Pons (tissue), 1 donor: ENCODE measurements at regions not wholly inside any gene's neighbourhood (a gene's known extent, or its start where the extent isn't known, plus 50 kb on each side); places are given as distances from the start of the nearest gene placed in this dataset.
"Not testable (repeated sequence)": the region's sequence is repeated elsewhere in the genome, so short reads cannot be mapped to it uniquely, and the experiment has no call there.

ENCODE experiments used
- DNase-seq: peaks from one replicate; pipeline ENCODE4 v3.0.0-alpha.2; 2016; ENCODE audit warnings: low spot score

DNA sequence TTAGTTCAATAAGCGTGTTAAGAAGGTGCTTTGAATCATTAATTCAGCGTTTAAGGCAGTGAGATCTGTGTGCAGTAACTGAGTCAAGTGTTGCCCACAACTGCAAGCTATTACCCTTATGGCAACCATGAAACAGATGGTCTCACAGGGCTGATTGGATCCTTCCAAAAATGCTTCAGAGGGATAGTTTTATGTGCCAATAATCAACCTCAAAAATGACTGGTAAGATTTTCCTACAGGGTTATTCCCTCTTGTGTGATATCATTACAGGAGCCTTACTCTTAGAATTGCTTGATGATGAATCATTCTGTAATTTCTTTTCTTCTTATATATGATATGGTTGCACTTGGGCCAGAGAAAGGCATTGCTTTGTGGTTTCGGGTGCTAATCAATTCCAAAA lies 1299.2 kb upstream of the ATXN8OS start:
- no peak for DNase-seq

DNA sequence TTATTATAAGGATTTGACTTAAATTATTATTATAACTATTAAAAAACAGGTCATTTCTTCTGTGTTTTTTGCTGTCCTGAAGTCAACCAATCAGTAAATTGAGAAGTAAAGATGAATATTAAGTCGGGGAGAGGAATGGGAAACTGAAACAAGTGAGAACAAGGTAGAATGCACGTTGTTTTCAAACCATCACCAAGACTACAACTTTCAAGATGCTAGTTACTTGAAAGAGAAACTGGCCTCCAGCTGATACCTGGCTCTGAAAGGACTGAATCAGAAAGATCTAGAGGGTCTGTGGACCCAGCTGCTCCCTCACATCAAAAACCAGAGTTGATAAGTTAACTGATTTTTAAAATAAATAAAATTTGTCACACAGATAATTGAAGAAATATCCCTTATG lies 1301.5 kb upstream of the ATXN8OS start:
- no peak for DNase-seq

- DNase-seq, result no peak
Measured at GRCh38 chr13:68784275-68784674, 1323.4 kb upstream of the ATXN8OS start.

GRCh38 chr13:68759617-68760016 lies 1348.0 kb upstream of the ATXN8OS start:
- no peak for DNase-seq

GRCh38 chr13:68749796-68750195 lies 1357.8 kb upstream of the ATXN8OS start:
- DNase-seq, result no peak

GRCh38 chr13:68748038-68748437 lies 1359.6 kb upstream of the ATXN8OS start:
- DNase-seq, result no peak

DNA sequence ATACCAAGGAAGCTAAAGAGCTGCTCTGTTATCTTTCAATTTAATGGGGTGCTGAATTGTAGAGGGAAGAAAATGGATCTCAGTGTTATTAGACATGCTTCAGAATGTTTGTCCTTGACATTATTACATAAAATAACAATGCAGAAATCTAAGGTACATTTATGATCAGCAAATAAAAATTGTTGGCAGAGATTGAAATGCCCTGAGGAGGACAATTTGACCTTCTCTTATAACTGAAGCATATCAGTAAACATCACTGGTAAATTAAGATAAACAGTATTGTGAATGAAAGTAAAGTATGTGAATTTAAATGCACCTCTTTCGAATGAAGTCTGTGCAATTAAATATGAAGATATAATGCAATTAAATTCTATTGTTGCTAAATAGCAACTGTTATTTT lies 1362.1 kb upstream of the ATXN8OS start:
- no peak for DNase-seq

DNA sequence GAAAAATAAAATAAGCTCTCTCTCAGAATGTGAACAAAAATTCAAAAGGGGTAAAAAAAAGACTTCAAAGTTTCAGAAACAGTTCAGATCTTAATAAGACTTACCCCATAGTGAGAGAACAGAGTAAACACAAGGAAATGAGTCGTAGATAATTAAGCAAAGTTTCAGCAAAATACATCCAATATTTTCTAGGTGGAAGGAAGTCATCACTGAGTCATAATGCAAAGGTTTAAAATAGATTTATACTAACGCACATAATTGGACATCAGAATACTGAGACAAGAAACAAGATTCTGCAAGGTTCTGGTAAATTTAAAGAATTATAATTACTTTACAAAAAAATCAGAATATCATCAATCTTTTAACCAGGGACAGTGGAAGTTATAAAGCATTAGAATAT lies 1370.7 kb upstream of the ATXN8OS start:
- no peak for DNase-seq

GRCh38 chr13:68727798-68728197 lies 1379.8 kb upstream of the ATXN8OS start:
- DNase-seq, result peak; percentile 16

DNA sequence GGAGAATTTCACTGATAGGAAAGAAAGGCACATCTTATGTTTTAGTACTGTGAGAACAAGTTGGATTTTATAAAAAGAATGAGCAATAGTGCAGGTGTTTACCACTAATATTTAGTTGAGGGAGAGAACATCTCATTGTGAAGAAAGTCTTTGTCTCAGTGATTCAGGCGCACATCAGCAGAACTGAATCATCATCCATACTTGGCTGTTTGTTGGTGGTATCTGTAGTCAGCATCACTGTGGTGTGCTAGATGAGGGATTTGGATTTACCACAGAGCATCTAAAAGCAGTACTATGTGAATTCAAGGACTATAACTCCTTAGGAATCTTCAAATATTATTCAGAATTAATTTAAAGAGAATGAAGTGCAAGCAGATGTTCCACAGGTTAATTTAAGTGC lies 1380.5 kb upstream of the ATXN8OS start:
- DNase-seq, result no peak

DNA sequence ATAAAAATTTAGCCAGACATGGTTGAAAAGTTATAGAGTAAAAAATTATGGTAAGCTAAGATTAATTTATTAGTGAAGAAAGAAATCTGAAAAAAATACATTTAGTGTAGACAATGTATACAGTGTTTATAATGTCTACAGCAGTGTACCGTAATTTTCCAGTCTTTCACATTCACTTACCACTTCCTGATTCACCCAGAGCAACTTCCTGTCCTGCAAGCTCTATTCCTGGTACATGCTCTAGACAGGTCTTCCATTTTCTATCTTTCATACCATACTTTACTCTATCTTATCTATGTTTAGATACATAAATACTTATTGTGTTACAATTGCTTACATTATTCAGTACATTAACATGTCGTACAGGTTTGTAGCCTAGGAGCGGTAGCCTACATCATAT lies 1387.8 kb upstream of the ATXN8OS start:
- DNase-seq, result no peak

DNA sequence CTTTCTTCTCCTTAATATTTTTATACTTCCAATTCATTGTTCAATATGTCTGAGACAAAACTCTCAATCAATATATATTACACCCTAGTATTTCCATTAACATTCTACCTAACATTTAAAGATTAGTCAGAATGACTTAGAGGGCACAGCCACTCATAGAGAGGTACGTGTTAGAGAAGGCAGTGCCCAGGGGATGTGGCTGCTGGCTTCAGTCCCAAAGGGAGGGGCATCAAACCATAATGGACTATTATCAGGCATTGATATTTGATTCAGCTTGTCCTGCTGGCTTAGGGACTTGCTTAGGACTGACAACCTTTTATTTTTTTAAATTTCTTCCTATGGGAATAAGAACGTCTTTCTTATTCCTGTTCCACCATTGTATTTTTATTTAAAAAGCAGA lies 1392.0 kb upstream of the ATXN8OS start:
- DNase-seq, result no peak

DNA sequence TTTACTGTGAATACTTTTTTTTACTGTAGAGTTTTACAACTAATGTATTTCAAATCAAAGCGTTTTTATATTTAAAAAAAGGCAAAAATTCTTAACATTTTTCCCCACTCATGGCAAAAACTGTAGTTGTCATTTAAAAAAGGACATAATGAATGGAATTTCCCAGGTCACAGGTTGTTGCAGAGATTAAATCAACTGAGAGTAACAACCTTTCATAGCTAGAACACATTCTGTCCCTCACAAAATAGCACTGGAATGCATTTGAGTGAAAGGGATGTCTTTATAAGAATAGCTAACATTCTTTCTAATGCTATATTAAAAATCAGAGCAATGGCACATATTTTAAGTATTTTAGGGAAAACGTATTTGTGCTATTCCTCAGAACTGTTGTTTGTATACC lies 1393.3 kb upstream of the ATXN8OS start:
- DNase-seq, result no peak

- no peak for DNase-seq
Measured at GRCh38 chr13:68713394-68713793, 1394.2 kb upstream of the ATXN8OS start.

DNA sequence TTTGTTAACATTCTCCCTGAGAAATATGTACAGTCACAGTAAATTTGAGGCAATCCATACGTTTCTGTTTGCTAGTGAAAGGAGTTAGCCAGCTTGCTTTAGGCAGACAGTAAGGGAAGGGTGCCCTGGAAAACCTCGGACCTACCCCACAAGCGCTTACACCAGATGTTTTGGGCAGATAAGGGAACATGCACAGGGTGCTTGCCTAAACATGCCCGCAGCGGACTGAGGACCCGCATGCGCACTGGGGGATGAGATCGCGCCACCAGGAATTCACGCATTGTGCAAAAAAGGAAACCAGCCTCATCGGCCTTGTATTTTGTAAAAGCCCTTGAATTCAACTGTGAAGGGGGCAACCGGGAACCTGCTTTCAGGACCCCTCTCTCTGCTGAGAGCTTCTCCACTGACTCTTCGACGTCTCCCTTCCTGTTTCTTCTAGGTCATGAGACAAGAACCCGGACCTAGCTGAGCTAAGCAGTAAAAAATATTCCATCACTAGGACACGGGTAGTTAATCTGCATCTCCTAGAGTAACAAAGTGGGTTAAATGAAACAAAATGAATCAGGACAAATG lies 1399.2 kb upstream of the ATXN8OS start:
- DNase-seq, result no peak

DNA sequence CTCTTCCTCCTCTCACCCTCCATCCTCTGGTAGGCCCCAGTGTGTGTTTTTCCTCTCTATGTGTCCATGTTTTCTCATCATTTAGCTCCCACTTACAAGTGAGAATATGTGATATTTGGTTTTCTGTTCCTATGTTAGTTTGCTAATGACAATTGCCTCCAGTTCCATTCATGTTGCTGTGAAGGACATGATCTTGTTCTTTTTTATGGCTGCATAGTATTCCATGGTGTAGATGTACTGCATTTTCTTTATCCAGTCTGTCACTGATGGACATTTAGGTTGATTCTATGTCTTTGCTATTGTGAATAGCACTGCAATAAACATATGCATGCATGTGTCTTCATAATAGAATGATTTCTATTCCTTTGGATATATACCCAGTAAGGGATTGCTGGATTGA lies 1401.6 kb upstream of the ATXN8OS start:
- DNase-seq, result not testable (repeated sequence)

DNA sequence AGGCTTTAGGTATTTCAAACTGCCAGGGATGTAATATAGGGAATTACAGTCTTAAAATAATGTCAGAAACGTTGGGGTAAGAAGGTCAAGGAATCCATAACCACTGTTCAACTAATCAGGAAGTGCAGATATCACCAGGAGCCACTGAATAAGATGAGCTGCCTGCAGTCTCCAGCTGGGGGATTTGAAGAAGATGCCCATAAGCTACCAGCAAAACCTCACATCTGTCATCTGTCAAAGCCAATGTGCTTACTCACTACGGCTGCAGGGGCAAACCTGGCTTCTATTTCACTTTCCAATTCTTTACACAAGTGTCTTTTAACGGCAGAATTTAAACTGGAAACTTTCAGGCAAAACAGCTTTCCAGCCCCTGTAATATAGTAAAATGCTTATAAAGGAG lies 1410.1 kb upstream of the ATXN8OS start:
- DNase-seq, result peak; percentile 14

DNA sequence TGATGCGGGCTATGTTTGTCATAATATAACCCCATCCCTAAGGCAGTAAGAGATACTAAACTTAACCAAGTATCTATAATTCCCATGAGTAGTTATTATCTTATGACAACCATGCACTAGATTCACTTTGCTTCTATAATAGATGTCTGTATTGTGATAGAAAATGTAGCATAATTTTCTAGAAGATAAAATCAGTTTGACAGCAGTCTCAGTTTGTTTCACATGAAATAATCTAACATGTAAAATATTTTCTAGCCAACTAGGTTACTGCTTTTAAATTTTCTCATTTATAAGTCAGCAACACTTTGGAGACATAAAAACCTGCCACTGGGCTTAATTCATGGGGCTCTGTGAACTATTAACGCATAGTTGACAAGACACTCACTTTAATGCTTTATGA lies 1410.7 kb upstream of the ATXN8OS start:
- DNase-seq, result no peak

DNA sequence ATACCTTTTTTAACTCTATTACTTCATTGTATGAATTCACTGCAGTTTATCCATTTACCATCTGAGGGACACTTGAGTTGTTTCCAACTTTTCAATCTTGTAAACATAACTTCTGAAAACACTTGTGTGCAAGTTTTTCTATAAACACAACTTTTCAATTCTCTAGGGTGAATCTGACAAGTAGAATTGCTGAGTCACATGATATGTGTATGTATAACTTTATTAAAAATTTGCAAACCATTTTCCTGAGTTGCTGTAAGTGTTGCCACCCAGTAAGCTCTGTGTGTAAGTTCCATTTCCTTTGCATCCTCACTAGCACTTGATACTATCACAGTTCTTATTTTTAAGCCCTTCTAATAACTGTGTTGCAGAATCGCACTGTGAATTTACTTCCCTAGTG lies 1415.6 kb upstream of the ATXN8OS start:
- DNase-seq, result no peak

- no peak for DNase-seq
Measured at GRCh38 chr13:68690567-68690966, 1417.1 kb upstream of the ATXN8OS start.

GRCh38 chr13:68676513-68677115 lies 1431.0 kb upstream of the ATXN8OS start:
- no peak for DNase-seq

DNA sequence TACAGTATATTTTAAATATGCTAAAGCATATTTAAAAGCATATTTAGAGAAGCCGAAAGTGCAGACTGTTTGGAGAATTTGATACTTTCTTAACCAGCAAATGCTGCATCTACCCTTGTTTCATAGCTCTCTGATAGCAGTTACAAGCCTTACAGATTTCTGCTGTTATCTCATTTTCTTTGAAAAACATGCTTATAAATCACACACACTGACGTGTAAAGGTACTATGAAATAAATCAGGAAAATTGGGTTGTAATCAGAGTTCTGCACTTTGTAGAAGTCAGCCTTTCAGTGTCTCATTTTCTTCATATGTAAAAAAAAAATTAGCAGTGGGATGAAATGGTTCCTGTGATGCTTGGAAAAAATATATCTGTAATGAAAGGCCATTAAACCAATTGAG lies 1432.4 kb upstream of the ATXN8OS start:
- no peak for DNase-seq

DNA sequence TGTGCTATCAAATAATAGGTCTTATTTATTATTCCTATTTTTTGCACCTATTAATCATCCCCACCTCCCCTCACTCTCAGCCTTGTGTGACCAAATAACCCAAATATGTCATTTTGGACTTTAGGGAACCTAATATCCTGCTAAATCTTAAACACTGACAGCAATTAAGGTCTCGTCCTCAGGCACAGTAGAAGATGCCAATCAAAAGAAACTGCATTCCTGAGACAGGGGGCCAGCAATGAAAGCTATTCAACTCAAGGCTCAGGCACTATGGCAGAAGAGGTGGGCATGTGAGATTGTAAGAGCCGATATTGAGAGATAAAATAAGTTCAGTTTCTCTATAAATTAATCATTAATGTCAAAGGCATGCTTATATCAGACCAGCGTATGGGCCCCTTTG lies 1437.7 kb upstream of the PCDH9 start:
- DNase-seq, result no peak

GRCh38 chr13:68666774-68667397 lies 1436.8 kb upstream of the PCDH9 start:
- DNase-seq, result no peak
